HK-2 (cell line): ENCODE measurements at regions not wholly inside any gene's neighbourhood (a gene's known extent, or its start where the extent isn't known, plus 50 kb on each side); places are given as distances from the start of the nearest gene placed in this dataset.

Source experiments
- DNase-seq: peaks from one replicate; pipeline ENCODE4 v3.0.0-alpha.2; 2018; ENCODE audit not compliant: unreplicated experiment

- no peak for DNase-seq
These were observed 60.6 kb upstream of the BLID start for GRCh38 chr11:122176651-122177050.

- DNase-seq = no peak
These were observed 59.3 kb upstream of the BLID start for GRCh38 chr11:122175306-122175705.

GRCh38 chr11:122173587-122173986 is 57.6 kb upstream of the BLID start:
- no peak for DNase-seq

GRCh38 chr11:122173074-122173450 is 57.0 kb upstream of the BLID start:
- DNase-seq = no peak

GRCh38 chr11:122172352-122173073 is 56.5 kb upstream of the BLID start:
- no peak for DNase-seq

- DNase-seq = peak; percentile 31
These were observed 54.9 kb upstream of the BLID start for GRCh38 chr11:122170815-122171475.

- DNase-seq = no peak
These were observed 52.2 kb upstream of the BLID start for GRCh38 chr11:122168218-122168617.

- no peak for DNase-seq
These were observed 51.1 kb upstream of the BLID start for GRCh38 chr11:122167100-122167499.

GRCh38 chr11:122165607-122166371 is 49.8 kb upstream of the BLID start:
- no peak for DNase-seq
